ENCODE measurements at regions not wholly inside any gene's neighbourhood (a gene's known extent, or its start where the extent isn't known, plus 50 kb on each side); places are given as distances from the start of the nearest gene placed in this dataset.

DNA sequence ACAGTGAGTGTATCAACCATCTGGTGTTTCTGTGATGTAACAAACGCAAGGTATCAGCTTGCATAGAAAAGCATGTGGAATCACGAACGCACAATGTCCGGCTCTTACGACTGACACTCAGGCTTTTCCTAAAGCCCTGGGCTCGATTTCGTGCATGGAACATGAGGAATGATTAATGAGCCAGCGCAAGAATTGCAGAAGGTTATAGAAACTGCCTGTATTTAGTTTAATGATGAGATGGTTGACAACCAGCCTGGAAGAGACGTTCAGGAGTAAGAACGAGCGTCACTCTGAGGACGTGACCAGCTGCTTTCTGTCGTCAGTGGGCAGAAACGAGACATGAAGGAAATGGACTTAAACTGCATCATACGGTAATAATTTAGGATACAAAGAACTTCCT is 497.6 kb downstream of the IRX1 start:
- TF ChIP-seq, protein P1, sequence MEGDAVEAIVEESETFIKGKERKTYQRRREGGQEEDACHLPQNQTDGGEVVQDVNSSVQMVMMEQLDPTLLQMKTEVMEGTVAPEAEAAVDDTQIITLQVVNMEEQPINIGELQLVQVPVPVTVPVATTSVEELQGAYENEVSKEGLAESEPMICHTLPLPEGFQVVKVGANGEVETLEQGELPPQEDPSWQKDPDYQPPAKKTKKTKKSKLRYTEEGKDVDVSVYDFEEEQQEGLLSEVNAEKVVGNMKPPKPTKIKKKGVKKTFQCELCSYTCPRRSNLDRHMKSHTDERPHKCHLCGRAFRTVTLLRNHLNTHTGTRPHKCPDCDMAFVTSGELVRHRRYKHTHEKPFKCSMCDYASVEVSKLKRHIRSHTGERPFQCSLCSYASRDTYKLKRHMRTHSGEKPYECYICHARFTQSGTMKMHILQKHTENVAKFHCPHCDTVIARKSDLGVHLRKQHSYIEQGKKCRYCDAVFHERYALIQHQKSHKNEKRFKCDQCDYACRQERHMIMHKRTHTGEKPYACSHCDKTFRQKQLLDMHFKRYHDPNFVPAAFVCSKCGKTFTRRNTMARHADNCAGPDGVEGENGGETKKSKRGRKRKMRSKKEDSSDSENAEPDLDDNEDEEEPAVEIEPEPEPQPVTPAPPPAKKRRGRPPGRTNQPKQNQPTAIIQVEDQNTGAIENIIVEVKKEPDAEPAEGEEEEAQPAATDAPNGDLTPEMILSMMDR (IDR thresholded peaks at IDR 0.05) = no peak
- TF ChIP-seq POLR2AphosphoS5 (IDR thresholded peaks at IDR 0.05) = no peak
